ENCODE measurements at regions not wholly inside any gene's neighbourhood (a gene's known extent, or its start where the extent isn't known, plus 50 kb on each side); places are given as distances from the start of the nearest gene placed in this dataset.

- dilution Hi-C loops (cut with MboI; ENCODE audit: extremely low pct_ligation_motif_present, low sequenced_read_pairs) = no loop called here
Observed at GRCh38 chr3:69524816-69525215, 138.9 kb upstream of the FRMD4B start.

GRCh38 chr3:69521286-69521685 lies 135.4 kb upstream of the FRMD4B start:
- ChIA-PET CTCF (no interaction called here), POLR2A (no interaction called here)
- FAIRE-seq (no peak), DNase-seq (ENCODE audit: low read depth, low spot score) (no peak)
- no peak for TF ChIP-seq POLR2A (IDR thresholded peaks at IDR 0.05; ENCODE audit: low read depth, low read length)
- TF ChIP-seq MYC (IDR thresholded peaks at IDR 0.05; ENCODE audit: low read depth, low read length) = no peak
- no peak for TF ChIP-seq EZH2 (IDR thresholded peaks at IDR 0.05; ENCODE audit: borderline replicate concordance, low read depth, low read length, severe bottlenecking)
- TF ChIP-seq POLR2AphosphoS5 (IDR thresholded peaks at IDR 0.05; ENCODE audit: insufficient read depth, low read depth, low read length) = no peak
- no peak for TF ChIP-seq JUN (IDR thresholded peaks at IDR 0.05; ENCODE audit: borderline replicate concordance, insufficient read depth, insufficient read length, low read depth)
- TF ChIP-seq MAX (IDR thresholded peaks at IDR 0.05; ENCODE audit: insufficient read depth, insufficient read length) = no peak
- TF ChIP-seq GATA2 (IDR thresholded peaks at IDR 0.05; ENCODE audit: insufficient read depth, insufficient read length, low read depth, low read length) = no peak
- Histone ChIP-seq H3K4me2 (ENCODE audit: insufficient read depth, low read length) (no peak overlapping the region), H3K27ac (ENCODE audit: insufficient read depth, low read depth, low read length) (no peak overlapping the region), H3K9ac (replicated peaks; ENCODE audit: extremely low read depth, insufficient read depth, low read length) (no peak overlapping the region), H3K27me3 (ENCODE audit: control insufficient read depth in 2 of 2, insufficient read depth in 2 of 2, low read length in 2 of 2) (peaks cover 2 to 8% of the 10 kb centered on the region in 2 experiments), H3K9me1 (replicated peaks; ENCODE audit: control insufficient read depth, extremely low read depth, insufficient read depth, low read length) (no peaks in the 10 kb centered on the region), H3K4me3 (replicated peaks in 1 of 3; ENCODE audit: insufficient read depth in 1 of 3, low read depth in 1 of 3, low read length in 3 of 3) (no peak overlapping the region), H3K36me3 (ENCODE audit: control insufficient read depth in 2 of 2, extremely low read depth in 1 of 2, insufficient read depth in 2 of 2, low read length in 2 of 2) (no peaks in the 10 kb centered on the region), H3K4me1 (ENCODE audit: control insufficient read depth, extremely low read depth, insufficient read depth, low read length) (no peaks in the 10 kb centered on the region), H3K9me3 (replicated peaks; ENCODE audit: control insufficient read depth, insufficient read depth, low read length) (no peaks in the 10 kb centered on the region), H4K20me1 (replicated peaks; ENCODE audit: control insufficient read depth, extremely low read depth, insufficient read depth, low read length) (no peaks in the 10 kb centered on the region), H2AFZ (ENCODE audit: low read depth, low read length) (no peak overlapping the region), H3K79me2 (ENCODE audit: control insufficient read depth, insufficient read depth, low read length) (no peaks in the 10 kb centered on the region)
- intact Hi-C loops (cut with micrococcal nuclease) = no loop called here
- no TSS peak for BruUV-seq (replicated peaks)
- dilution Hi-C loops (cut with MboI; ENCODE audit: extremely low pct_ligation_motif_present, low sequenced_read_pairs) = no loop called here

More at GRCh38 chr3:69524816-69525215, 138.9 kb upstream of the FRMD4B start:
- H3K9me1 ChIP-seq (replicated peaks; ENCODE audit: control insufficient read depth, extremely low read depth, insufficient read depth, low read length) = no peaks in the 10 kb centered on the region
- POLR2A ChIA-PET = no interaction called here
- H2AFZ ChIP-seq (ENCODE audit: low read depth, low read length) = no peak overlapping the region
- no peak overlapping the region for H3K9ac ChIP-seq (replicated peaks; ENCODE audit: extremely low read depth, insufficient read depth, low read length)
- H3K4me2 ChIP-seq (ENCODE audit: insufficient read depth, low read length) = no peak overlapping the region
- no peak overlapping the region for H3K4me3 ChIP-seq (replicated peaks in 1 of 3; ENCODE audit: insufficient read depth in 1 of 3, low read depth in 1 of 3, low read length in 3 of 3)
- intact Hi-C loops (cut with micrococcal nuclease) = no loop called here
- TF ChIP-seq EZH2 (IDR thresholded peaks at IDR 0.05; ENCODE audit: borderline replicate concordance, low read depth, low read length, severe bottlenecking) (no peak), FOS (IDR thresholded peaks at IDR 0.05; ENCODE audit: borderline replicate concordance, insufficient read depth, low read length) (no peak), MYC (IDR thresholded peaks at IDR 0.05; ENCODE audit: low read depth, low read length) (no peak)
- H3K36me3 ChIP-seq (ENCODE audit: control insufficient read depth in 2 of 2, extremely low read depth in 1 of 2, insufficient read depth in 2 of 2, low read length in 2 of 2) = no peaks in the 10 kb centered on the region
- no peaks in the 10 kb centered on the region for H3K9me3 ChIP-seq (replicated peaks; ENCODE audit: control insufficient read depth, insufficient read depth, low read length)
- BruUV-seq (replicated peaks) = no TSS peak
- H3K4me1 ChIP-seq (ENCODE audit: control insufficient read depth, extremely low read depth, insufficient read depth, low read length) = no peaks in the 10 kb centered on the region
- peaks cover 0 to 2% of the 10 kb centered on the region in 2 experiments for H3K27me3 ChIP-seq (ENCODE audit: control insufficient read depth in 2 of 2, insufficient read depth in 2 of 2, low read length in 2 of 2)
- CTCF ChIA-PET = interaction anchor here (1.1 kb wide), 1 partner anchor 10 kb away, joined by 3 read pairs; no protein-coding TSS in a partner anchor
- H4K20me1 ChIP-seq (replicated peaks; ENCODE audit: control insufficient read depth, extremely low read depth, insufficient read depth, low read length) = no peaks in the 10 kb centered on the region
- DNase-seq (ENCODE audit: low read depth, low spot score) = no peak
- no peak overlapping the region for H3K27ac ChIP-seq (ENCODE audit: insufficient read depth, low read depth, low read length)
- no peaks in the 10 kb centered on the region for H3K79me2 ChIP-seq (ENCODE audit: control insufficient read depth, insufficient read depth, low read length)
- FAIRE-seq = no peak

Data from endothelial cell of umbilical vein (primary cell).